K562 (cell line): ENCODE measurements at regions not wholly inside any gene's neighbourhood (a gene's known extent, or its start where the extent isn't known, plus 50 kb on each side); places are given as distances from the start of the nearest gene placed in this dataset.

Experiments used
- ATAC-seq: fragments of 200-7000 bp; cut with Tn5 transposase; 3 replicates; pipeline ENCODE4 v1.9.1; 2020; ENCODE audit warnings: moderate library complexity
- BruUV-seq: library from RNA; stranded (reverse); fragments of 400-500 nt; replicated peaks from 2 replicates; lab custom pipeline; 2021; lab: Mats Ljungman, UMichigan
- CTCF ChIA-PET: fragments of 300-600 bp; formaldehyde crosslinking; extraction: SDS; loops from one replicate; lab custom pipeline; 2021; ENCODE audit warnings: low intra/inter-chr PET ratio; lab: Yijun Ruan, JAX
- POLR2A ChIA-PET: fragments of 300-600, 350-650 bp; sonication (Branson Sonifier 250); formaldehyde crosslinking; extraction: SDS; loops from one replicate; lab custom pipeline; 2021; ENCODE audit warnings: antibody characterized with exemption, inconsistent platforms; lab: Yijun Ruan, JAX
- DNase-seq, 4 experiments: peaks; one replicate each; pipeline versions ENCODE4 v3.0.0 to v3.0.0-alpha.2; 2011 to 2018; ENCODE audit warnings: low spot score in 3 of 4, mixed read lengths in 3 of 4; ENCODE audit errors: extremely low read depth in 1 of 4
- FAIRE-seq: peaks from 2 replicates; lab custom pipeline; 2011; peaks lifted over from hg19 to GRCh38; lab: Jason Lieb, UNC
- H2AFZ ChIP-seq: 2 replicates; pipeline ENCODE4 v1.6.0; 2011; ENCODE audit warnings: low read depth, low read length, control low read depth, inconsistent platforms
- H3K27ac ChIP-seq: fragments of 200-600 bp; 3 replicates; pipeline ENCODE4 v1.8.0; 2011; ENCODE audit warnings: low read depth, mild to moderate bottlenecking, control low read depth, inconsistent platforms, low read length, moderate library complexity, mixed read lengths; ENCODE audit errors: extremely low read depth
- H3K27me3 ChIP-seq, 2 experiments: fragments of 300-600 bp in 1 of 2; 2 replicates in 1 of 2; 3 replicates in 1 of 2; pipeline versions ENCODE4 v1.6.0 to v1.8.0; 2011; ENCODE audit warnings: inconsistent platforms in 2 of 2, low read length in 2 of 2, mild to moderate bottlenecking in 1 of 2, mixed read lengths in 1 of 2, moderate library complexity in 1 of 2; ENCODE audit not compliant: control insufficient read depth in 2 of 2, insufficient read depth in 2 of 2
- H3K36me3 ChIP-seq: fragments of 300-600 bp; 3 replicates; pipeline ENCODE4 v1.8.0; 2011; ENCODE audit warnings: mild to moderate bottlenecking, low read length, inconsistent platforms; ENCODE audit not compliant: control insufficient read depth, insufficient read depth
- H3K4me1 ChIP-seq, 2 experiments: fragments of 200-600 bp in 1 of 2; replicated peaks in 1 of 2; 2 replicates in 1 of 2; 3 replicates in 1 of 2; pipeline versions ENCODE4 v1.5.1 to v1.8.0; 2011; ENCODE audit warnings: inconsistent platforms in 2 of 2, low read length in 2 of 2, mild to moderate bottlenecking in 1 of 2, mixed read lengths in 1 of 2, moderate library complexity in 1 of 2; ENCODE audit not compliant: control insufficient read depth in 2 of 2, insufficient read depth in 2 of 2
- H3K4me2 ChIP-seq: 2 replicates; pipeline ENCODE4 v1.6.1; 2011; ENCODE audit warnings: low read length, control low read depth, inconsistent platforms, mixed read lengths; ENCODE audit not compliant: insufficient read depth
- H3K4me3 ChIP-seq: fragments of 200-600 bp; sonication (generic), shearing (Covaris generic); 2 replicates; pipeline ENCODE4 v1.5.1; 2016; ENCODE audit warnings: control low read depth, inconsistent platforms
- H3K79me2 ChIP-seq: fragments of 200-600 bp; 3 replicates; pipeline ENCODE4 v1.8.0; 2011; ENCODE audit warnings: low read length, inconsistent platforms; ENCODE audit not compliant: control insufficient read depth, insufficient read depth
- H3K9ac ChIP-seq, 2 experiments: 2 replicates each; pipeline versions ENCODE4 v1.6.0 to v1.6.1; 2011; ENCODE audit warnings: low read depth in 2 of 2, low read length in 2 of 2, control low read depth in 1 of 2, inconsistent platforms in 1 of 2, mild to moderate bottlenecking in 1 of 2, mixed read lengths in 1 of 2; ENCODE audit not compliant: insufficient read depth in 1 of 2
- H3K9me1 ChIP-seq: one replicate; pipeline ENCODE4 v1.6.0; 2011; ENCODE audit warnings: inconsistent platforms, mild to moderate bottlenecking, low read length, moderate library complexity; ENCODE audit not compliant: control insufficient read depth, insufficient read depth
- H3K9me3 ChIP-seq: replicated peaks from 2 replicates; pipeline ENCODE4 v1.5.1; 2011; ENCODE audit warnings: low read depth, low read length, inconsistent platforms; ENCODE audit not compliant: control insufficient read depth, insufficient read depth
- H4K20me1 ChIP-seq: replicated peaks from 2 replicates; pipeline ENCODE4 v1.6.1; 2011; ENCODE audit warnings: low read length, inconsistent platforms, mixed read lengths; ENCODE audit not compliant: control insufficient read depth, insufficient read depth
- CBFA2T2 ChIP-seq: fragments of 450-650 bp; conservative IDR thresholded peaks from 2 replicates; pipeline ENCODE4 v1.6.1; 2017; ENCODE audit warnings: mild to moderate bottlenecking
- EZH2 ChIP-seq: IDR thresholded peaks from 2 replicates; pipeline ENCODE4 v1.6.1; 2012; ENCODE audit warnings: low read depth, mild to moderate bottlenecking, inconsistent platforms, low read length, borderline replicate concordance
- JUN ChIP-seq, 2 experiments: sonication (generic) in 1 of 2; formaldehyde crosslinking in 1 of 2; IDR thresholded peaks; 2 replicates each; pipeline versions ENCODE4 v1.6.1 to v1.8.0; 2012 to 2022; ENCODE audit warnings: borderline replicate concordance in 2 of 2, mild to moderate bottlenecking in 2 of 2, improper control_type of control experiment in 1 of 2, low read depth in 1 of 2, low read length in 1 of 2, missing genetic modification reagents in 1 of 2
- WGBS: fragments of 100-300 bp; shearing (Covaris generic); methylation state at CpG from one replicate; pipeline ENCODE4 v1.1.6; 2016; ENCODE audit warnings: low coverage, mixed read lengths; ENCODE audit not compliant: insufficient coverage; ENCODE audit errors: missing lambda C conversion rate; 5-methylcytosine and 5-hydroxymethylcytosine counted together
- in situ Hi-C: fragments of 300-500 bp; cut with MboI; formaldehyde crosslinking; loops from 4 replicates; pipeline ENCODE4 v1.15.0; 2018; ENCODE audit warnings: inconsistent platforms, mixed read lengths
- intact Hi-C: fragments of 100-400 bp; cut with micrococcal nuclease; formaldehyde crosslinking; loops from 2 replicates; pipeline ENCODE4 v1.14.2; 2022

GRCh38 chr6:167776906-167777627 lies 49.6 kb upstream of the AFDN start:
- TF ChIP-seq EZH2, result peak; percentile 65; the same call in 1 of the 2 replicates
- no peak for TF ChIP-seq JUN (IDR thresholded peaks at IDR 0.05; ENCODE audit: borderline replicate concordance, low read depth, low read length)
- TF ChIP-seq JUN (CRISPR knock-in tag; IDR thresholded peaks at IDR 0.05; ENCODE audit: borderline replicate concordance), result no peak
- no peak for TF ChIP-seq CBFA2T2
- POLR2A ChIA-PET, result interaction anchor here (0.6 to 1.3 kb wide), 6 partner anchors 9 to 685 kb away, joined by 3 to 4 read pairs (median 4); no protein-coding TSS in a partner anchor
- H3K9ac ChIP-seq, result no peak overlapping the region
- H3K27me3 ChIP-seq, result peaks cover 69 to 80% of the 10 kb centered on the region in 2 experiments
- CTCF ChIA-PET, result no interaction called here
- peaks cover 4% of the 10 kb centered on the region; the same call in 1 of the 2 replicates for H4K20me1 ChIP-seq
- 0 out of 5 replicates have a peak, but pooled peaks cover 0 to 2% of the 10 kb centered on the region in 2 experiments for H3K4me1 ChIP-seq
- no peak for DNase-seq
- H3K36me3 ChIP-seq, result no peaks in the 10 kb centered on the region
- no peaks in the 10 kb centered on the region for H3K9me1 ChIP-seq
- FAIRE-seq, result no peak
- no peak overlapping the region for H2AFZ ChIP-seq
- 14% methylated on average over 14 of the region's 14 CpGs for WGBS
- H3K79me2 ChIP-seq, result no peaks in the 10 kb centered on the region
- in situ Hi-C loops (no loop called here), intact Hi-C loops (no loop called here)
- no peaks in the 10 kb centered on the region for H3K9me3 ChIP-seq
- ATAC-seq, result no peak
- H3K4me2 ChIP-seq, result no peak overlapping the region
- no peak overlapping the region for H3K4me3 ChIP-seq
- BruUV-seq, result no TSS peak
- H3K27ac ChIP-seq, result no peak overlapping the region
